NCI-H774 (cell line): ENCODE measurements at regions not wholly inside any gene's neighbourhood (a gene's known extent, or its start where the extent isn't known, plus 50 kb on each side); places are given as distances from the start of the nearest gene placed in this dataset.
"Not testable (repeated sequence)": the region's sequence is repeated elsewhere in the genome, so short reads cannot be mapped to it uniquely, and the experiment has no call there.

ENCODE experiments used
- DNase-seq: peaks from one replicate; lab custom pipeline; 2025; lab: John Stamatoyannopoulos, UW

DNA sequence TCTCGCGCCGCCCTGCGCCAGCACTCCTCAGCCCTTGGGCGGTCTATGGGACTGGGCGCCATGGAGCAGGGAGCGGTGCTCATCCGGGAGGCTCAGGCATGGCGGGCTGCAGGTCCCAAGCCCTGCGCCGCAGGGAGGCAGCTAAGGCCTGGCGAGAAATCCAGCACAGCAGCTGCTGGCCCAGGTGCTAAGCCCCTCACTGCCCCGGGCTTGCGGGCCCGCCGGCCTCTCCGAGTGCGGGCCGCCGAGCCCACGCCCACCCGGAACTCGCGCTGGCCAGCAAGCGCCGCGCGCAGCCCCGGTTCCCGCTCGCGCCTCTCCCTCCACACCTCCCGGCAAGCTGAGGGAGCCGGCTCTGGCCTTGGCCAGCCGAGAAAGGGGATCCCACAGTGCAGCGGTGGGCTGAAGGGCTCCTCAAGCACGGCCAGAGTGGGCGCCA is 1517.2 kb downstream of the GRIK2 start:
- DNase-seq: not testable (repeated sequence)

DNA sequence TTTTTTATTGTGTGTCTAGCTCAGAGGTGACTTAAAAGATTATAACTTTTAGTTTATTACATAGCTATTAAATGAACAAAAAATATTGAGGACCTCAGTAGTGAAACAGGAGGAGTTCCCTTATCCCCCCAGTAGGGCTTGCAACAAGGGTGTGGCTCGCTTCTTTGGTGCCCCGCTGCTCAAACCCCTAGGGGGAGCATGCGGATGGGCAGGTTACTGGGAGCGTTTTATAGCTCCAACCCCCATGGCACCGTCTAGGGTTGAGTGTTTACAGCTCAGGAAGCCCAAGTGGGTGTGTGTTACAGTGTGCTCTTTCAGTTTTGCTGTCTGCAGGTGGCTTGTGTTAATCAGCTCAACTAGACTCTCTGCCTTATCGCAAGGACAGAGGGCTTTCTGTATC is 1513.7 kb downstream of the GRIK2 start:
- DNase-seq: no peak

DNA sequence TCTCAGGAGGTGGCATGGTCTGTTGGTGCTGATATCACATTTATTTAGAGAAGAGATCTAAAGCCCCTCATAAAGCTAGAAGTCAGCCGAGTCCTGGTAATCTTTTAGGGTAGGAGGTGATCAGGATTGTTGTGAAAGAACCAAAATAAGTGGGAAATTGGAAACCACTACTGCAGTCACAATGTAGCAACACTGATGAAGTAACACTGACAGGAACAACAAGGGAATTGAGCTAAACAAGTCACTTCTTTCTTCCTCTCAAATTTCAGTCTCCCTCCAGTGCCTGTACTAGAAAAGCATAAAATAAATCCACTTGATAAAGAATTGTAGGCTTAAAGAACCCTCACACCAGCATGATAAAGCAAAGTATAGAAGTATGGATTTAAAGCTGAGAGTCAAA is 1509.0 kb downstream of the GRIK2 start:
- no peak for DNase-seq

DNA sequence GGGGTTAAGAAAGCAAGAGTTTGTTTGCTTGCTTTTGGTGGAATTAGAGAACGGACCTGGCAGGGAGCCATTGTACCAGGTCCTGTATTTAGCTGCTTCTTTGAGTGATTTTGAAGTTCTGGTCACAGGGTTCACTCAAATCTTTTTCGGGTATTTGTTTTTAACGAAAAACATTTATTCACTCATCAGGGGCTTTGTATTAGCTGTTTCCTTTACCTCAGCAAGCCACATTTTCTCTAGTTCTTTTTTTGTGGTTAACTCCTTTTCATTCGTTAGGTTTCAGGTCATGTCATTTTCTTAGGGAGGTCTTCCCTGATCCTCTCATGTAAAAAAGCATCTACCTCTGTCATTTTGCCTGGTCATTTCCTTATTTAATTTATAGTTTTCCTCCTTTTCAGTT is 1502.2 kb downstream of the GRIK2 start:
- no peak for DNase-seq

DNA sequence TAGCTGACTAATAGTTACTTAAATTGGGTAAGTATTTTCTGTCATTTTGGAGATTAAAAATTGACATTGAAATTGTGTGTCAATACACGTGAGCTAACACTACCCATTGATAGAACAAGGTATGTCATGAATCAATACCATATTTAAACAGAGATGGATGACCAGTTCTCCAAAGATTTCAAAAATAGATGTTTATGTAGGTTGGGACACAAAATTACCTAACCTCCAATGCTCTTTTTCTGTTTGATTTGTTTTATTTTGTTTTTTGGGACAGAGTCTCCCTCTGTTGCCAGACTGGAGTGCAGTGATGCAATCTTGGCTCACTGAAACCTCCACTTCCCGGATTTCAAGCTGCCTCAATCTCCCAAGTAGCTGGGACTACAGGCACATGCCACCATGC is 1491.7 kb downstream of the GRIK2 start:
- DNase-seq: no peak

DNA sequence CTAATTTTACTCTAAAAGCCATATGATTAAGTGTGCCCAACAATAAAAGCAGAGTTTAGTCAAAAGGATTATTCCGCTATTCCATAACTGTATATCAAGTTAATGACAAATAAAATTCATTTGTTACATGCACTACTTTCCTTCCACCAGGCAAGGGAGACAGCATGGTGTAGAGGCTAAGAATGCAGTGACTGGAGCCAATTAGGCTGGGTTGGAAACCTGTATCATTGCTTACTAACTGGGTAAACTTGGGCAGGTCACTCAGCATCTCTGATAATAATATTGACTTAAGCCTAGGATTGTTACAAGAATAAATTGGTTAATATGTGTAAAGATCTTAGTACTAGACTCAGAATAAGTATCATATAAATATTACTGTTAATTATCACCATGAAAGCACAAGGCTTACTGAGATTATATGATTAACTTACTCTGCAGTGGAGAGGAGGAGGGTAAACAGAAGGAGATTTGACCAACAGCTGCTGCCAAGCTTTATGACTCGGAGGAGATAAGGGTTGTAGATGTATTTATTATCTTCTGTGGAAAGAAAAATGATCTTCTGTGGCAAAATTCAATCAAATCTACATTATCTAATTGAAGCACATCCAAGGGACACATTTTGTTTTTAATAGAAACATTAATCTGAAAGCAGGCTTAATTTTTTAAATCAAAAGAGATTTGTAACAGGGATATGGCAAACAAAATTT is 1459.9 kb downstream of the GRIK2 start:
- DNase-seq: peak; percentile 15

DNA sequence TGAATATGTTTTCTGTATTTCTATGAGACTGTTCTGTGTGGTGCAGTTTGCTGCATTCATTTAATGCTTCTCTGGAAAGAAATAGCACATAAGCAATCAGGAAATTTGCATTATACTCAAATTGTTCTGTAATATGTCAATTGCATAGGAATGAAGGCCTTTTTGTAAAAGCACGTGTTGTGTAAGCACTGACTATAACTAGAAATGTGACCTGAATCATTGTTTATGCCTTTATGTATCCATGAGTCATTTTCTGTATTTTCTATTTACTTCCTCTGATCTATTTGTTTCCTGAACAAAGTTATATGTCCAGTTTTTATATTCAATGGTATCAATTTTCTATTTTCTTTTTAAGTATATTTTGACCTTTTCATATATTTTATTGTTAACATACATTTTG is 1455.3 kb downstream of the GRIK2 start:
- no peak for DNase-seq

DNA sequence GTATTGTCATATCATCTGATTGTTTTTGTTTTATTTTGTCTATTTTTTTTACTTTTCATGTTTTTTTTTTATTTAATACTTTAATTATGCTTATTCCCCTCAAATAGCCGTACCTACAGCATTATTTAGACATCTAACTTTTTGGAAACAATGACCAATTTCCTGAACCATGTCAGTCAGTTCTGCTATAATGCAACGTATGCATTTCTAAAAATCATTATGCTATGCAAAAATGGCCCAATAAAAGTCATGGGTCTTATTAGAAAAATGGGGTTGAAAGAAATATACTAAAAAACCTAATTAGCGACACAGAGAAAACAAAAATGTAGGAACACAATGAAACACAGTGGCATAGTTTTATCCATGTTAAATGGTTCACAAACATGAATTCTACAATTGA is 1454.7 kb downstream of the GRIK2 start:
- no peak for DNase-seq

DNA sequence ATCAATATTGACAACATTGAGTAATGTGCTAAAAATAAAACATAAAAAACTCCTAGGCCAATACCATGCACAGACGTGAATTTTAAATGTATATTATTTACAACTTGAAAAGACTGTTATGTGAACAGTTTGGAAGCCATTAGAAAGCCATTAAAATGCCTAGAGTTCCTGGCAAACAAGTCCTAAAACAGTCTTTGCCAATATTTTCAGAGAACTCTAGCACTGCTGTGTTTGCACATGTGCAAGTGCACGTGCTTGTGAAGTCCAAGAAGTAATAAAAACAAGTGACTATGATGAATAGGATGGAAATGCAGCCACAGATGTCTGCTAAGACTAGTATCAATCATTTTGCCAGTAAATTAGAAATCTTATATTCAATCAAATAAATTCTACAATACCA is 1447.6 kb downstream of the GRIK2 start:
- no peak for DNase-seq

DNA sequence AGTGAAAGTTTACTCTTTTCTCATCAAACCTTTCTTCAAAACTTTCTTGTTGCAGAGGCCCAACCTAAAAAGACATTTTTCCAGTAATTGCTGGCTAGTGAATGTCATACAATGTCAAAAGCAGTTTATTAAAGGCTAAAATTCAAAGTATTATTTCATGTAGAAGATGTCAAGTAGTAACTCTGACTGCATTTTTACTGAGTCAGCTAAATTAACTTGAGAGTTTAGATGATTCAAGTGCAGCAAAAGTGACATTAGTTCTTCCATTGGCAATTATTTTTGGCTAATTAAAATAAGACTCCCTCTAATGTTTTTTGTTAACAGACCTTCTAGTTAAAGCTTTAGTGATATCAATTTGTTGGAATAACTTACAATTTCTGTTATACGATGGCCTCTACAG is 1438.5 kb downstream of the GRIK2 start:
- DNase-seq: no peak

DNA sequence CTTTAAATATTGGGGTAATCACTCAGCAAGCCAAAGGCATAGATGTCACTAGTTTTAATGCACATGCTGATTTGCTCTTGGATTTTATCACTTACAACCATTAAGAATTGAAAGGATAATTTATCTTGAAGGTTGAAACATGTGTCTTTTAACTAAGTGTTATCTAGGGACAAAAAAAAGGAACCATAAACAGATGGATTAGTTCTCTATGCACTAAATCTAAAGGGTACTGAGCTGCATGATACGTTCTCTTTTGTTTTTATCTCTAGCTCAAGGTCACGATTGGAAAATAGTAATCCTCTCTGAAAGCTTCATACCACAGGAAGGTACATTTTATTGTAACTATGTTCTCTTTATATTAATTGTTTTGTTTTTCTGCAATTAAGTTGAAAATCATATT is 1426.6 kb downstream of the GRIK2 start:
- no peak for DNase-seq

DNA sequence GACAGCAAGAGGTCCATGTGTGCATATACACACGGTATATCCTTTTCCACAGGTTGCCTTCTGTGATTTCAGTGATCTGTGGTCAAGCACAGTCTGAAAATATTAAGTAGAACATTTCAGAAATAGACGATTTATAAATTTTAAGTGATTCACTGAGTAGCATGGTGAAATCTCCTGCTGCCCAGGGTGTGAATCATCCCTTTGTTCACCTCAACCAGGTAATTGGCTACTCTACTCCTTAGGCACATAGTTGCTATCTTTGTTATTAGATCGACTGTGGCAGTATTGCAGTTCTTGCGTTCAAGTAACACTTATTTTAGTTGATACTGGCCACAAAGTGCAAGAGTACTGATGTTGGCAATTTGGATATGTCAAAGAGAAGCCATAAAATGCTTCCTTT is 1421.7 kb downstream of the GRIK2 start:
- DNase-seq: no peak

DNA sequence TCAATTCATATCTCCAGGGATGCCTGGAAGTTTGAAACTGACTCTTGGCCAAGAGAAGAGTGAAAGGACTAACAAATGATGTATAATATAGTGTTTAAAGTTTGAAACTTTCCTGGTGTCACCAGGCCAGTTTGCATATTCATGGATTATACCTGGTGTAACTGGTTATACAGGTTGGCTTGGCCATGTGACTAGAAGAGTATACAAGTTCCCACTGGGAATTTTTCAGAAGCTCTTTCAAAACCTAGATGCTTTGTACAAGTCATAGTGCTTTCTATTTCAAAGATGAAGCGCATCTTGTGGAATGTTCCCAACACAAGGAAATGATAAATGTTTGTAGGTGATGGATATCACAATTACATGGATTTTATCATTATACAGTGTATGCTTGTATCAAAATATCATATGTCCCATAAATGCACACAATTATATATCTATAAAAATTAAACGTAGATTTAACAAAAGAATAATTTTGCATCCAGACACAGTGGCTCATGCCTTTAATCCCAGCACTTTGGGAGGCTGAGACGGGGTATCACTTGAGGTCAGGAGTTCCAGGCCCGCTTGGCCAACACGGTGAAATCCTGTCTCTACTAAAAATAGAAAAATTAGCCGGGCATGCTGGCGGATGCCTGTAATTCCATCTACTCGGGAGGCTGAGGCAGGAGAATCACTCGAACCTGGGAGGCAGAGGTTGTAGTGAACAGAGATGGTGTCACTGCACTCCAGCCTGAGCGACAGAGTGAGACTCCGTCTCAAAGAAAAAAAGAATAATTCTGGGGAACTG is 1420.2 kb downstream of the GRIK2 start:
- no peak for DNase-seq

DNA sequence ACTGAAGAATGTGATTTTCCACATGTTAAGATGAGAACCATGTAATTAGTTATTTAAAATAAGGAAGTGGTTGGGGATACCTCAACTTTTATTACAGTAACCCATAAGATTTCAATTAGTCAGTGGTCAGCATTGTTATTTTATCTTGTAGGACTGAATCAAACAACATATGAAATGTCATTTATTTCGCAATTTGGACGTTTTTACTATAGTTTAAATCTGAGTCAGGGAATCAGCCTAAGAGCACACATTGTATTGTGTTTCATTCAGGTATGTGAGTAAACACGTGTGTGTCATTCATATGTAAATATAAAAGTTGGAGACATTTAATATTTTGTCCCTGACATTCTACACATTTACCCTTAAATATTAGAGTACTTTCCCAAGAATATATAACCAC is 1418.7 kb downstream of the GRIK2 start:
- no peak for DNase-seq

DNA sequence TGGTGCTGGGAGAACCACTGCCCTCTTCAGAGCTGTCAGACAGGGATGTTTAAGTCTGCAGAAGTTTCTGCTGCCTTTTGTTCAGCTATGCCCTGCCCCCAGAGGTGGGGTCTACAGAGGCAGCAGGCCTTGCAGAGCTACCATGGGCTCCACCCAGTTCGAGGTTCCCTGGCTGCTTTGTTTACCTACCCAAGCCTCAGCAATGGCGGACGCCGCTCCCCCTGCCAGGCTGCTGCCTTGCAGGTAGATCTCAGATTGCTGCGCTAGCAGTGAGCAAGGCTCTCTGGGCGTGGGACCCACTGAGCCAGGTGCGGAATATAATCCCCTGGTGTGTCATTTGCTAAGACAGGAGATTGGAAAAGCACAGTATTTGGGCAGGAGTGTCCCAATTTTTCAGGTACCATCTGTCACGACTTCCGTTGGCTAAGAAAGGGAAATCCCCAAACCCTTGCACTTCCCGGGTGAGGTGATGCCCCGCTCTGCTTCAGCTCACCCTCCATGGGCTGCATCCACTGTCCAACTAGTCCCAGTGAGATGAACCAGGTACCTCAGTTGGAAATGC is 1415.5 kb downstream of the GRIK2 start:
- DNase-seq: not testable (repeated sequence)

DNA sequence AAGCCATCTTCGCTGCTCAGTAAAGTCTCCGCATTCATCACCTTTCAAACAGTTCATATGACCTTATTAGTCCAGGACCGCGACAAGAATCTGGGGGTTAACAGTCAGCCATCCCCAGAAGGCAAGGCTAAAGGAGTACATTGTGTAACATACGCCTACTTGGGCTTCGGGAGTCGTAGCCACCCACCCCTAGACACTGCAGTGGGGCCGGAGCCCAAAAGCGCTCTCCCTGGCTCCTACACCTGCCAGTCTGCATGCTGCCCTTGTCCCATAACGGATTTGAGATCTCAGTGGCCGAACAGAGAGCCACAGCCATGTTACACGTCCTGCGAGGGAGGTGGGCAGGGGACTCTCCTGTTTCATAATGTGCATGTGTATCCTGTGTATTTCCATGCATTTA is 1405.5 kb downstream of the GRIK2 start:
- DNase-seq: no peak

DNA sequence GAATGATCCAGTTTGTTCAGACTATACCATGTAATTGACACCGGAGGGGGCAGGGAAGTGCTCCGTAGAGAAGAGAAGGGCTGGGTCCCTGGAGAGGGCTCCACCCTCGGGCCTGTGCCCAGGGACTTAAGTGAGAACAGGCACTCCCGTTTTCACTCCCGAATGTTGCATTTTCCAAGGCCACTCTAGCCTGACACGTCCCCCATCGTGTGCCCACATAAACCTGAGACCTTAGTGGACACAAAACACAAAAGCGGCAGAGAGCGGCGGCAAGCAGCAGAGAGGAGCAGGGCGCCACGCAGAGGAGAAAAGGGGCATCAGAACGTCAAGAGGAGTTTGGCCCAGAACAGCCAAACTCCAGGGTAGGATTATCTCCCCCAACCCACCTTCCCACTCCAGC is 1405.1 kb downstream of the GRIK2 start:
- peak; percentile 50 for DNase-seq

DNA sequence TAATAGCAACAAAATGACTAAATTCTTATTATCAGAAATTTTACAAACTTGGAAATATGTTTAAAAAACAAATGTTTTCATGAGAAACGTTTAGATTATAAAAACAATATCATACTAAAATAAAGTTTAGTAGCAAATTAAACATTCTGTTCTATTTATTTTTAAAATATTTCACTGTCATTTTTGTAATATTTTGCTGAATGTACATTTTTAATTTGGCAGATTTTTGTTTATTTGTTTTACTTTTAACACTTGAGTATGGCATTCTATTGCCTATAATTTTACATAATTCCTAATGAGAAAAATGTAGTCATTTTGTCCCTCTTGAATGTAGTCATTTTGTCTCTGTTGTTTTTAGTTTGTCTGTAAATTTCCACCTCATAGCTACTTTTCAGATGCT is 1400.2 kb downstream of the GRIK2 start:
- no peak for DNase-seq

DNA sequence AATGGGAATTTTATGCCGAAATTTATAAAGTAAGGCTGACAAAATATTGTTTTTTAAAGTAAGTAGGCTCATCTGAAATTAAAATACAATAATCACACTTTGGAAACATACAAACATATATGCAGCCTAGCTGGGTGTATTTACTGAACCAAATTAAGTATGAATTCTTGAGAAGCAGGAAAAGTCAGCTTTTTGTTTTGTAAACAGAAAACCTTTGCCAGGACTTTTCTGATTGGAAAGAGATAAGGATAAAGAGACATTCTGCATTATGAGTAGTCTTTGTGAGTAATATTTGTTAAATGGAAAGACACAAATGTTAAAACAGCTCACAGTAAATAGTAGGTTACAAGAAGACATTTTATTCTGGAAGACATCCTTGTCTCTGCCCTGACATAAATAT is 1380.8 kb downstream of the GRIK2 start:
- DNase-seq: no peak

DNA sequence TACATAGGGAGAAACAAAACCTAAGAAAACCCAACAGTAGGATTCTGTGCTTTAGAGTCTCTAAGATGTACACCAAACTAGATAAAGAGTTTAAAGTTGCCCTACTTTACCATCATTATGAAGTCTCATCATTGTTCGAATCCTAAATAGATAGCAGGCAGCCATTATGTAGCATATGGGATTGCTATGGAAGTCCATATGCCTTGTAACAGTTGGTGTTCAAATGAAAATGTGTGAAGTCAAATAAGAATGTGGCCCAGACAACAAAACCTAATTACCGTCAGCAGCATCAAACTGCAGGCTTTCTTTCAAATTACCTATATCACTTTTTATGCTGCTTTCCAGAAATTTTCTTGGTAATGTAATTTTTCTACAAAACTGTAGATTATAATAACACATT is 1380.1 kb downstream of the GRIK2 start:
- DNase-seq: no peak

DNA sequence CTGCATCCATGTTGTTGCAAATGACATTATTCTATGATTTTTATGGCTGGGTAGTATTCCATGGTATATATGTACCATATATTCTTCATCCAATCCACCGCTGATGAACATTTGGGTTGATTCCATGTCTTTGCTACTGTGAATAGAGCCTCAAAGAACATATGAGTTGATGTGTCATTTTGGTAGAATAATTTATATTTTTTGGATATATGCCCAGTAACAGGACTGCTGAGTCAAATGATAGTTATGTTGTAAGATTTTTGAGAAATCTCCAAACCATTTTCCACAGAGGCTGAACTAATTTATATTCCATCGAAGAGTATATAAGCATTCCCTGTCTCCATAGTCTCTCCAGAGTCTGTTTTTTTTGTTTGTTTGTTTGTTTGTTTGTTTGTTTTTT is 1373.5 kb downstream of the GRIK2 start:
- no peak for DNase-seq

DNA sequence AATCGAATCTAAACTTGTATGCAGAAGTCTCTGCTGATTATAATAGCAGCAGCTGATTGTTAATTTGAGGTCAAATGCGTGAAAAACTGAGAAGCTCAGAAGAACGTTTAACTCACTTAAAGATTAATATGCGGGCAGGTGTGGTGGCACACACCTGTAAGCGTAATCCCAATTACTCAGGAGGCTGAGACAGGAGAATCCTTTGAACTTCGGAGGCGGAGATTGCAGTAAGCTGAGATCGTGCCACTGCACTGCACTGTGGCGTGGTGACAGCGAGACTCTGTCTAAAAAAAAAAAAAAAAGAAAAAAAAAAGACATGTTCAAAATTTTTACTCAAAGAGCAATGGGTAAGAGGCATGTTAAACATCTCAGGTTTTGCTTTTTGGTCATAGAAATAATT is 1370.8 kb downstream of the GRIK2 start:
- DNase-seq: no peak

DNA sequence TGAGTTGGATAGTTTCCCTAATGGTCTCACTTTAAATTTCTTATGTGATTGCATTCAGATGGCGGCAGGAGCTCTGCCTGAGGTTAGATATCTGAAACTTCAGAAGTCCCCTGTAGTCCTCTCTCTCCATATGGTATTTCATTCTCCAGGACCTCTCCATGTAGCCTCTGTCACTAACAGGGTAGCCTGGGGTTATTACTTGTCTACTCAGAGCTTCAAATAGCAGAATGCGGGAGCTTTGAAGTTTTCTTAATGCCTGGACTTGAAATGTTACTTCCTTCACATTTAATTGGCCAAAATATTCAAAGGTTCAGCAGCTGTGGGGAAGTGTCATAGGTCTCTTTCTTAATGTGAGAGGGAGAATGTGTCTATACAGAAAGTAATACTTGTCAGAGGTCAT is 1370.4 kb downstream of the GRIK2 start:
- no peak for DNase-seq
